Stimulated activated CD4-positive, alpha-beta T cell treated with anti-CD3 and anti-CD28 coated beads, Interleukin-15, amount 100 ng/mL, for 48 hours (primary cell): ENCODE measurements at regions not wholly inside any gene's neighbourhood (a gene's known extent, or its start where the extent isn't known, plus 50 kb on each side); places are given as distances from the start of the nearest gene placed in this dataset.

Experiments used
- DNase-seq, 2 donors: peaks; one replicate each; pipeline ENCODE4 v3.0.0-alpha.2; 2020; ENCODE audit warnings: low read depth in 2 of 2

- no peak for DNase-seq
Measured at GRCh38 chr1:79059341-79059740, 52.8 kb upstream of the ADGRL4 start.
